Esophagus mucosa (tissue), 1 donor: ENCODE measurements at regions not wholly inside any gene's neighbourhood (a gene's known extent, or its start where the extent isn't known, plus 50 kb on each side); places are given as distances from the start of the nearest gene placed in this dataset.
"Not testable (repeated sequence)": the region's sequence is repeated elsewhere in the genome, so short reads cannot be mapped to it uniquely, and the experiment has no call there.

Source experiments
- ATAC-seq: fragments of 200-7000 bp; cut with Tn5 transposase; one replicate; pipeline ENCODE4 v1.9.1; 2020
- donor health status: DM: yes; HTN: yes; CAD: no.

- ATAC-seq, result peak; percentile 31
Measured at GRCh38 chrX:74251006-74251930, 52.7 kb upstream of the ZCCHC13 start.

GRCh38 chrX:74250574-74250973, 53.4 kb upstream of the ZCCHC13 start:
- no peak for ATAC-seq

- ATAC-seq, result no peak
Measured at GRCh38 chrX:74249963-74250362, 54.0 kb upstream of the ZCCHC13 start.

- peak; percentile 64 for ATAC-seq
Measured at GRCh38 chrX:74248889-74249288, 55.1 kb upstream of the ZCCHC13 start.

GRCh38 chrX:74246524-74246923, 57.5 kb upstream of the ZCCHC13 start:
- ATAC-seq, result peak; percentile 66

GRCh38 chrX:74242484-74243138, 61.4 kb upstream of the ZCCHC13 start:
- ATAC-seq, result peak; percentile 60

GRCh38 chrX:74242050-74242449, 61.9 kb upstream of the ZCCHC13 start:
- ATAC-seq, result no peak

GRCh38 chrX:74238771-74239170, 65.2 kb upstream of the ZCCHC13 start:
- ATAC-seq, result no peak

- no peak for ATAC-seq
Measured at GRCh38 chrX:74234818-74235217, 69.2 kb upstream of the ZCCHC13 start.

- peak; percentile 23 for ATAC-seq
Measured at GRCh38 chrX:74232859-74233258, 71.1 kb upstream of the ZCCHC13 start.

- no peak for ATAC-seq
Measured at GRCh38 chrX:74231625-74232024, 72.4 kb upstream of the ZCCHC13 start.

- no peak for ATAC-seq
Measured at GRCh38 chrX:74230094-74230493, 73.9 kb upstream of the ZCCHC13 start.

- ATAC-seq, result no peak
Measured at GRCh38 chrX:74225111-74225510, 78.9 kb upstream of the ZCCHC13 start.

GRCh38 chrX:74220277-74220676, 83.7 kb upstream of the ZCCHC13 start:
- no peak for ATAC-seq

GRCh38 chrX:74218895-74219294, 85.1 kb upstream of the ZCCHC13 start:
- ATAC-seq, result no peak

- ATAC-seq, result no peak
Measured at GRCh38 chrX:74216421-74216820, 87.6 kb upstream of the ZCCHC13 start.

- ATAC-seq, result no peak
Measured at GRCh38 chrX:74211911-74212310, 92.1 kb upstream of the ZCCHC13 start.

- ATAC-seq, result no peak
Measured at GRCh38 chrX:74207539-74207938, 96.4 kb upstream of the ZCCHC13 start.

GRCh38 chrX:74195605-74196004, 108.4 kb upstream of the ZCCHC13 start:
- ATAC-seq, result peak; percentile 23

- peak; percentile 25 for ATAC-seq
Measured at GRCh38 chrX:74195120-74195519, 108.9 kb upstream of the ZCCHC13 start.

- no peak for ATAC-seq
Measured at GRCh38 chrX:74187211-74187610, 116.8 kb upstream of the ZCCHC13 start.

- ATAC-seq, result not testable (repeated sequence)
Measured at GRCh38 chrX:74183047-74183446, 120.9 kb upstream of the ZCCHC13 start.

- ATAC-seq, result not testable (repeated sequence)
Measured at GRCh38 chrX:74181976-74182375, 122.0 kb upstream of the ZCCHC13 start.

- no peak for ATAC-seq
Measured at GRCh38 chrX:74180716-74181115, 123.3 kb upstream of the ZCCHC13 start.
